ENCODE measurements at regions not wholly inside any gene's neighbourhood (a gene's known extent, or its start where the extent isn't known, plus 50 kb on each side); places are given as distances from the start of the nearest gene placed in this dataset.
"Not testable (repeated sequence)": the region's sequence is repeated elsewhere in the genome, so short reads cannot be mapped to it uniquely, and the experiment has no call there.

DNA sequence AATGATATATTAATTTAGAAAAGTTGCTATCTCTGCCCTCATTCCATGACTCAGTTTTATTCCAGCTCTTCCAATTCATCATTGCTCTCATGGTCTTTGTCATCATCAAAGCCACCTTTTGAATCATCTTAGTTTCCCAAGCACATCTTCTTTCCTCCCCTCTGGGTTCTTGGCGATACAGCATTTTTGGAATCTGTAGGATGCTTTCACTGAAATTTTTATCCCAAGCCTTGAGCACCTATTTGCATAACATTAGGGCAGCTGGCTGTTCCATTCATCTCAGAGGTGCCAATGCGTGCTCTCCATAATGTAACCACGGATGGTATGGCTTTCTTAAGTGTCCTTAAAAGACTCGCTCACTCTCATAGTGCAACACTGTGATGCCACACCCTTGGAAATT lies 100.4 kb downstream of the SNX5 start:
- intact Hi-C loops (cut with micrococcal nuclease) = no loop called here
- Mint-ChIP-seq H3K27me3 (peaks cover 14% of the 10 kb centered on the region), H3K4me3 (no peak overlapping the region), H3K36me3 (ENCODE audit: low read depth) (no peaks in the 10 kb centered on the region), H3K27ac (no peak overlapping the region), H3K4me1 (peaks cover 7% of the 10 kb centered on the region), H3K9me3 (no peaks in the 10 kb centered on the region)
- DNase-seq = no peak

DNA sequence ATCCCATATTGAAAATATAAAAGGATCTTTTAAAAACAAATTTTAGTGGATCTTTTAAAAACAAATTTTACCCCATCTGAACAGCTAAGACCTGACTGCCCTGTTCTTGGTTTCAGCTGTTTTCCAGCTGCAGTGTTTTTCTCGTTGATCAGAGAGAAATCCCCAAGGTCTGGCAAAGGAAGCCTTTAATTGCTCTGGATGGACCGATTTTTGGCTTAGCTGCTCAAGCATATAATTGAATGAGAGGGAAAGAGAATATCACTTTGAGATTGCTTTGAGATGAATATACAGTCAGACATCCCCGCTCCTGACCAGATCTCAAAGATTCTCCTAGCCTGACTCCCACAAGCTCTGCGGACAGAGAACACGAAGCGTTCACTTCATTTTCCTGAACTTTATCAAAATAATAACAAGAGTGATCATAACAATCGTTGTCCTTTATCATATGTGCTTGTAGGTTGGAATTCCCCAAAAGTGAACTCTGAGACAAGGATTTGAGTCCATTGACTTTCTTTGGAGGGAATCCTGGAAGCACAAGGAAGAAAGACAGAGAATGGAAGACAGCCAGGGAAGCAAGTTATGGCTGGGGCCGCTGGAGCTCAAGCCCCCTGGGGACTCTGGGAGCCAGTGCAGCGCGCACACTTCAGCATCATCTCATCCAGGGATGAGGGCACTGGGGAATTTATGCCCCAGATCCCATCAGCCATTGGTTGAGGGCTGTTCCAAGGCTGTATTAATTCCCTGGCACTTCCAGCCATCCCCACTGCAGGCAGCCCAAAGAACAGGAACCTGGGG lies 101.3 kb downstream of the SNX5 start:
- DNase-seq = no peak
- Mint-ChIP-seq H3K4me3 (no peak overlapping the region), H3K4me1 (peaks cover 5% of the 10 kb centered on the region), H3K27me3 (peaks cover 17% of the 10 kb centered on the region), H3K36me3 (ENCODE audit: low read depth) (no peaks in the 10 kb centered on the region), H3K27ac (no peak overlapping the region), H3K9me3 (no peaks in the 10 kb centered on the region)
- intact Hi-C loops (cut with micrococcal nuclease) = no loop called here

DNA sequence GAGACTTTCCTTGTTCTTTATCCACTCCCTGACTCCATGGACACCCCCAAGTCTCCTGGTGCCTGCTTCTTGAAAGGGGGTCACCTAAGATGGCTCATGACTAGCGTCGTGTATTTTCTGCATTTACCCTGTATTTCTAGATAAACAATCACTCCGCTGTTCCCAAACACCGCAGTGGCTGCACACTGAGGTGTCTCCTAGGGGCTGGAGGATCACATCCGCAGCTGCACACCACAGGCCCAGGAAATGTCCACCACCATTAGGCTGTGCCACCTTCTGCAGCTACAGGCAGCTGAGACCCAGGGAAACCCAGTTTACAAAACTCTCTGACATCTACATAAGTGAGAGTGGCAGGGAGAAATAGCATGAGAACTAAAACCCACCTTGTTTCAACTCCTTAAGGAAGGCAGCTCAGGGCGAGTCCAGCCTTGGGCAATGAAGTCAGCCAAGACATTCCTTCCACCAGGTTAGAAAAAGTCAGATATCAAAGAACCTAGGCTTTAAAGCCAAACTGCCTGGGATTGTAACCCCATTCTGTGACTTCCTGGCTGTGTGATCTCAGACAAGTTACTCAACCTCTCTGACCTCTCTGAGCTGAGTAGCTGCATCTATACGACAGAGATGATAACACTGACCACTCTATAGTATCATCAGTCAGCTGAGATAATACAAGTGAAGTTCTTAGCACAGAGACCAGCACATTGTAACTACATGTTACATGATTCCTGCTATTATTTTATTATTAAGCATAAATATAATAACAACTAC lies 102.2 kb downstream of the SNX5 start:
- DNase-seq = no peak
- intact Hi-C loops (cut with micrococcal nuclease) = no loop called here
- Mint-ChIP-seq H3K36me3 (ENCODE audit: low read depth) (no peaks in the 10 kb centered on the region), H3K27ac (no peak overlapping the region), H3K27me3 (peaks cover 22% of the 10 kb centered on the region), H3K9me3 (no peaks in the 10 kb centered on the region), H3K4me1 (no peaks in the 10 kb centered on the region), H3K4me3 (no peak overlapping the region)

GRCh38 chr20:17863577-17864292 lies 104.9 kb downstream of the SNX5 start:
- no peak overlapping the region for H3K4me3 Mint-ChIP-seq
- intact Hi-C loops (cut with micrococcal nuclease) = no loop called here
- H3K4me1 Mint-ChIP-seq = peaks cover 10% of the 10 kb centered on the region
- H3K27ac Mint-ChIP-seq = no peak overlapping the region
- H3K9me3 Mint-ChIP-seq = no peaks in the 10 kb centered on the region
- H3K27me3 Mint-ChIP-seq = peaks cover 25% of the 10 kb centered on the region
- no peaks in the 10 kb centered on the region for H3K36me3 Mint-ChIP-seq (ENCODE audit: low read depth)
- no peak for DNase-seq

GRCh38 chr20:17863209-17863576 lies 105.4 kb downstream of the SNX5 start:
- intact Hi-C loops (cut with micrococcal nuclease) = no loop called here
- H3K4me1 Mint-ChIP-seq = peaks cover 10% of the 10 kb centered on the region
- no peak overlapping the region for H3K4me3 Mint-ChIP-seq
- H3K27me3 Mint-ChIP-seq = peaks cover 24% of the 10 kb centered on the region
- H3K9me3 Mint-ChIP-seq = no peaks in the 10 kb centered on the region
- H3K27ac Mint-ChIP-seq = no peak overlapping the region
- no peaks in the 10 kb centered on the region for H3K36me3 Mint-ChIP-seq (ENCODE audit: low read depth)
- no peak for DNase-seq

DNA sequence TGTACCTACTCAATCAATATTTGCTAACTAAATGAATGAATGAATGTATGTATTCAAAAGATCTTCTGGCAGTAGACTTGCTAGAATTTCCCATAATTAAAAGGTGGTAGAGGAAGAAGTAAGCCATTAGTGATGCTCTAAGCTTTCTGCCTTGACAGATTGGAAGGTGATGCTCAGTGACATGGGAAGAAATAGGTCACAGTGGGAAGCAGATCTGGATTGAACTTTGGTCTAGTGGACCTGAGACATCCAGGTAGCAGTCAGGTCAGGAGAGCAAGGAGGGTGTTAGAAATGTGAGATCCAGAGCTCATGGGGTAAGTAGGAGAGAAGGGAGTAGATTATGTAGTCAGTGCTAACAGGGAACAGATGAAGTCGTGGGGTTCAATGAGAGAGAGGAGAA lies 106.4 kb downstream of the SNX5 start:
- no peak overlapping the region for H3K27ac Mint-ChIP-seq
- H3K9me3 Mint-ChIP-seq = no peaks in the 10 kb centered on the region
- intact Hi-C loops (cut with micrococcal nuclease) = no loop called here
- H3K4me3 Mint-ChIP-seq = no peak overlapping the region
- no peak for DNase-seq
- H3K4me1 Mint-ChIP-seq = peaks cover 10% of the 10 kb centered on the region
- H3K36me3 Mint-ChIP-seq (ENCODE audit: low read depth) = no peaks in the 10 kb centered on the region
- H3K27me3 Mint-ChIP-seq = peaks cover 19% of the 10 kb centered on the region

DNA sequence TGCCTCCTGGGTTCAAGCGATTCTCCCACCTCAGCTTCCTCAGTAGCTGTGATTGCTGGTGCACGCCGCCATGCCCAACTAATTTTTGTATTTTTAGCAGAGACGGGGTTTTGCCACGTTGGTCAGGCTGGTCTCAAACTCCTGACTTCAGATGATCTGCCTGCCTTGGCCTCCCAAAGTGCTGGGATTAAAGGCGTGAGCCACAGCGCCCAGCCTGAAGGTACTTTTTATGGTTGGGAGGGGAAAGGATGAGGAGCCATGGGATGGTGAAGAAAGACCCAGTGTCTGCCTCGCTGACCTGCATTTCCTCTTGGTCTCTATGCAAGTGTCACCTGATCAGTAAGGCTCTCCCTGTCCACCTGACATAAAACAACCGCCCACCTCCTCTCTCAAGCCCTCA lies 107.0 kb downstream of the SNX5 start:
- H3K4me3 Mint-ChIP-seq; DNase-seq; intact Hi-C loops (cut with micrococcal nuclease); H3K36me3 Mint-ChIP-seq (ENCODE audit: low read depth); H3K27ac Mint-ChIP-seq; H3K9me3 Mint-ChIP-seq: not testable (repeated sequence)
- H3K4me1 Mint-ChIP-seq = peaks cover 14% of the 10 kb centered on the region
- H3K27me3 Mint-ChIP-seq = peaks cover 19% of the 10 kb centered on the region

DNA sequence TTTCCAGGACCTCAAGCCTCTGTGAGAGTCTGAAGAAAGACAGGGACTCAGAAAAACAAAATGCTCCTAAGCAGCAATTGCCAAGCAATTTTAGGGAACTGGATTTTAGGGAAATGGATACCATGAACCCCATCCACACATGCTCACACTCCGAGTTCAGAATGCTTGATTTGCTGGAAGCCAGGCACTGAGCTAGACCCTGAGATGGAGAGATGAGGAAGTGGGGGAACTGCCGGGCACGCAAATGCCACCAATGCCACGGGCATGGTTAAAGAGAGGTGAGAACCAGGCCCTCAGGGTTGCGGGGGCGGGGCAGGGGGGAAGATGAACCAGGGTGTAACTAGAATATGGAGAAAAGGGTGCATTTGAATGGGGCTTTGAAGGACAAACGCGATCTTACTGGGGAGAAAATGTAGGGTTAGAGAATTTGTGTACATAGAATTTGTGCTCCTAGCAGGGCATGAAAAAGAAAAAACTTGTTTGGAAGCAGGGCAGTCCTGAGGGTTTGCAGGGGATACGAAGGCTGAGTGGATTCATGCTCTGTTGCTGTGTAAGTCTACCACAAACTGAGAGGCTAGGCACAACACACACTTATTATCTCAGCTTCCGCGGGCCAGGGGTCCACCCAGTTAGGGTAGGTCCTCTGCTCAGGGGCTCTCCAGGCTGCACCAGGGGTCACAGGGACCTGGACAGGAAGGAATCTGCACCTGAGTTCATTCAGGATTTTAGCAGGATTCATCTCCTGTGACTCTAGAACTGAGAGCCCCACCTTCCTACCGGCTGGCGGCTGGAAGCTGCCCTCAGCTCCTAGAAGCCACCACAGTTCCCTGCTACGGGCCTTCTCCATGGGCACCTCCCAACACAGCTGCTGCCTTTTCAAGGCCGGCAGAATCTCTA lies 108.0 kb downstream of the SNX5 start:
- no peak for DNase-seq
- H3K4me3 Mint-ChIP-seq = no peak overlapping the region
- H3K27me3 Mint-ChIP-seq = peaks cover 16% of the 10 kb centered on the region
- no peaks in the 10 kb centered on the region for H3K36me3 Mint-ChIP-seq (ENCODE audit: low read depth)
- intact Hi-C loops (cut with micrococcal nuclease) = no loop called here
- H3K9me3 Mint-ChIP-seq = no peaks in the 10 kb centered on the region
- peaks cover 16% of the 10 kb centered on the region for H3K4me1 Mint-ChIP-seq
- H3K27ac Mint-ChIP-seq = no peak overlapping the region

- no peak overlapping the region for H3K27ac Mint-ChIP-seq
- peaks cover 16% of the 10 kb centered on the region for H3K27me3 Mint-ChIP-seq
- peak; percentile 72 for DNase-seq
- H3K9me3 Mint-ChIP-seq = no peaks in the 10 kb centered on the region
- intact Hi-C loops (cut with micrococcal nuclease) = loop anchor here (5.0 kb wide), 1 partner anchor 38 kb away; no protein-coding TSS in a partner anchor
- H3K4me1 Mint-ChIP-seq = peaks cover 16% of the 10 kb centered on the region
- no peak overlapping the region for H3K4me3 Mint-ChIP-seq
- H3K36me3 Mint-ChIP-seq (ENCODE audit: low read depth) = no peaks in the 10 kb centered on the region
Measured at GRCh38 chr20:17859616-17860232, 108.9 kb downstream of the SNX5 start.

DNA sequence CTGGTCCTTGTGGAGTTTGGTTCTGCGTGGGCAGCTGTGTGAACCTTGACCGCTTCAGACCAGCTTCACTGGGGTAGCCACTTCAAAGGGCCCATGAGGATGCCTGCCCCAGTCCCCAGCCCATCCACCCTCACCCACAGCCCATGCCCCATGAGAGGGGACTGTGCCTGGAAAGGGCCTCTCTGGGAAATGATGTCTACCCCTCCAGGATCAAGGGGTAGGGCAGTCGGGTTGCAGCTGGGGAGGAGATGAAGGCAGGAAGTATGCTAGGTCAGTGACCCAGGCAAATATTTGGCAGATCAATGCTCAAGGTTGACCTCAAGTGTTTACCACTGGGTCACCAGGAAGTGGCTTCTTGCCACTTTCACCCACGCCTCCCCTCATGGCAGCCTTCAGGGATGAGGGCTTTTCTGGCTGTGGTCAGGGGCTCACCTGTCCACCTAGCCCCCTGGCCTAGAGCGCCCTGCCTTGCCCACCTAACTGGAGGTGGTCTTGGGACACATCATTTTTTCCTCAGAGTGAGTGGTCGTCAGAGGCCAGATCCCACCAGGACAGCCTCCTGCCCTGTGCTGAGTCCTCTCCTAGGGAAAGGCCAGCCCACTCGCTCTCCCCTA lies 109.5 kb downstream of the SNX5 start:
- Mint-ChIP-seq H3K27me3 (peaks cover 18% of the 10 kb centered on the region), H3K4me3 (no peak overlapping the region), H3K36me3 (ENCODE audit: low read depth) (no peaks in the 10 kb centered on the region), H3K4me1 (peaks cover 21% of the 10 kb centered on the region), H3K27ac (no peak overlapping the region), H3K9me3 (peaks cover 4% of the 10 kb centered on the region)
- intact Hi-C loops (cut with micrococcal nuclease) = loop anchor here (5.0 kb wide), 1 partner anchor 38 kb away; no protein-coding TSS in a partner anchor
- no peak for DNase-seq

DNA sequence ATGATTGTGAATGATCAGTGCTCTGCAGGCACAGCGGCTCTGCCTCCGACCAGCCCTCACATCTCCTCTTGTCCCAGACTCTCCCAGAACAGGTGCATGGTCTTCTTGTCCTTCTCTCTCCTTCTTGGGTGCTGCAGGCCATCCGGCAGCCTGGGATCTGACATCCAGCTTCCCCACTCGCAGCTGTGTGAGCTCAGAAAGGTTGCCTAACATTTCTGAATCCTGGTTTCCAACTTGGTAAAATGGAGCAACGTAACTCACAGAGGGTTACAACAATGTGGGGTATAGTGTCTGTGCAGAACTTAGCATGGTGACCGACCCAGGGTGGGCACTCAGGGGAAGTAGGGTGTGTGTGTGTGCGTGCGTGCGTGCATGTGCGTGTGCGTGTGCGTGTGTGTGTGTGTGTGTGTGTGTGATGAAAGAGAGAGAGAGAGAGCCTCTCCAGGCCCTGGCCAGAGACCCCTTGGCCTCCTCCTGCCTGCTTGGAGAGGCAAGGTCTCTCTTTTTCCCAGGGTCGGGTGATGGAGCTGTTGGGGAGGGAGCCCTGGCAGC lies 110.1 kb downstream of the SNX5 start:
- Mint-ChIP-seq H3K9me3 (peaks cover 5% of the 10 kb centered on the region), H3K27me3 (peaks cover 18% of the 10 kb centered on the region), H3K4me1 (peaks cover 21% of the 10 kb centered on the region), H3K36me3 (ENCODE audit: low read depth) (no peaks in the 10 kb centered on the region), H3K4me3 (no peak overlapping the region), H3K27ac (no peak overlapping the region)
- no peak for DNase-seq
- intact Hi-C loops (cut with micrococcal nuclease) = loop anchor here (5.0 kb wide), 1 partner anchor 39 kb away; no protein-coding TSS in a partner anchor

DNA sequence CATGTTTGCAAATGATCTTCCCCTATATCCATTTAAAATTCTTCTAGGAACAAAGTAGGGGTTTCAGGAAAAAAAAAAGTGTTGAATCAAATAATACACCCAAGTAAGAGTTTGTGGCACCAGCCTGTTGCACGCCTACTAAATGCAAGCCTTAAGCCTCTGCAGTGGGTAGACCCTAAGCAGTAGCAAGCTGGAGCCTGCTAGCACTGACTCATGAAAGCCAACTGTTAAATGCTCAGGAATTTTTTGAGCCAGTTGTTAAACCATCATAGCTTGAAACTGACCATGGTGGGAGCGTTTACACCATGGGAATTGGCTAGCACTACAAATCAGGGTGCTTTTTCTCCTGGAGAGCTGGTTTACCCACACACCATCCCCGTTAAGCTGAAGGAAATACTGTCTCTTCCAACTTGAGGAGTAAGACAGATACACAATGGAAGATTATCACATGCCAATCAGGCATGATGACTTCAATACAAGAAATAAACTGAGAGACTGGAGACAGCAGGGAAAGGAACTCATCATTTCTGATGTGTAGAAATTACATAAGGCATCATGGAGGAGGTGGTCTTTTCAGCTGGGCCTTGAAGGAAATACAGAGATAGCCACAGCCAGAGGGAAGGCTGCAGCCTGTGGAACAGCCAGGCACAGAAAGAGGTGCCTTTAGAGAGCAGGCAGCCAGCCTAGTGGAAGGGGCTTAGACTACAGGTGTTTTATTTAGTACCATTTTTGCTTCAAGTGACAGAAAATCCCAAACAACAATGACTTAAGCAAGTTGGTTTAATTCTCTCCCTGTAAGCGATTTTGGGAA lies 110.8 kb downstream of the SNX5 start:
- no peak for DNase-seq
- H3K9me3 Mint-ChIP-seq = peaks cover 5% of the 10 kb centered on the region
- H3K4me1 Mint-ChIP-seq = peaks cover 21% of the 10 kb centered on the region
- H3K27ac Mint-ChIP-seq = no peak overlapping the region
- intact Hi-C loops (cut with micrococcal nuclease) = loop anchor here (5.0 kb wide), 1 partner anchor 39 kb away; no protein-coding TSS in a partner anchor
- no peak overlapping the region for H3K4me3 Mint-ChIP-seq
- no peaks in the 10 kb centered on the region for H3K36me3 Mint-ChIP-seq (ENCODE audit: low read depth)
- H3K27me3 Mint-ChIP-seq = peaks cover 19% of the 10 kb centered on the region

All from activated CD4-positive, alpha-beta T cell treated with anti-CD3 and anti-CD28 coated beads, Interleukin-2, amount 10 ng/mL, durations not matched to agents 24 days and 14 days (primary cell).